ENCODE measurements at regions not wholly inside any gene's neighbourhood (a gene's known extent, or its start where the extent isn't known, plus 50 kb on each side); places are given as distances from the start of the nearest gene placed in this dataset.

- TF ChIP-seq, protein P1, sequence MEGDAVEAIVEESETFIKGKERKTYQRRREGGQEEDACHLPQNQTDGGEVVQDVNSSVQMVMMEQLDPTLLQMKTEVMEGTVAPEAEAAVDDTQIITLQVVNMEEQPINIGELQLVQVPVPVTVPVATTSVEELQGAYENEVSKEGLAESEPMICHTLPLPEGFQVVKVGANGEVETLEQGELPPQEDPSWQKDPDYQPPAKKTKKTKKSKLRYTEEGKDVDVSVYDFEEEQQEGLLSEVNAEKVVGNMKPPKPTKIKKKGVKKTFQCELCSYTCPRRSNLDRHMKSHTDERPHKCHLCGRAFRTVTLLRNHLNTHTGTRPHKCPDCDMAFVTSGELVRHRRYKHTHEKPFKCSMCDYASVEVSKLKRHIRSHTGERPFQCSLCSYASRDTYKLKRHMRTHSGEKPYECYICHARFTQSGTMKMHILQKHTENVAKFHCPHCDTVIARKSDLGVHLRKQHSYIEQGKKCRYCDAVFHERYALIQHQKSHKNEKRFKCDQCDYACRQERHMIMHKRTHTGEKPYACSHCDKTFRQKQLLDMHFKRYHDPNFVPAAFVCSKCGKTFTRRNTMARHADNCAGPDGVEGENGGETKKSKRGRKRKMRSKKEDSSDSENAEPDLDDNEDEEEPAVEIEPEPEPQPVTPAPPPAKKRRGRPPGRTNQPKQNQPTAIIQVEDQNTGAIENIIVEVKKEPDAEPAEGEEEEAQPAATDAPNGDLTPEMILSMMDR (IDR thresholded peaks at IDR 0.05; ENCODE audit: low read depth, low read length): no peak
- no peak for TF ChIP-seq EZH2phosphoT487 (IDR thresholded peaks at IDR 0.05; ENCODE audit: low read depth)
Observed at GRCh38 chr2:238688193-238689153, 159.4 kb upstream of the TWIST2 start.
